Skeletal muscle tissue (tissue), 3 donors: ENCODE measurements at regions not wholly inside any gene's neighbourhood (a gene's known extent, or its start where the extent isn't known, plus 50 kb on each side); places are given as distances from the start of the nearest gene placed in this dataset.
"Not testable (repeated sequence)": the region's sequence is repeated elsewhere in the genome, so short reads cannot be mapped to it uniquely, and the experiment has no call there.

Experiments used
- H3K27ac ChIP-seq: one replicate; pipeline ENCODE4 v1.7.0; 2013; ENCODE audit warnings: mild to moderate bottlenecking, low read depth, low read length, inconsistent platforms
- H3K27me3 ChIP-seq, 3 donors: one replicate each; pipeline ENCODE4 v1.7.0; 2013; ENCODE audit warnings: low read length in 3 of 3; ENCODE audit not compliant: control insufficient read depth in 3 of 3, insufficient read depth in 3 of 3
- H3K36me3 ChIP-seq, 3 donors: one replicate each; pipeline ENCODE4 v1.7.0; 2013; ENCODE audit warnings: low read length in 3 of 3; ENCODE audit not compliant: control insufficient read depth in 3 of 3, insufficient read depth in 3 of 3
- H3K4me1 ChIP-seq, 3 donors: one replicate each; pipeline ENCODE4 v1.7.0; 2013; ENCODE audit warnings: low read length in 3 of 3, mild to moderate bottlenecking in 3 of 3; ENCODE audit not compliant: control insufficient read depth in 3 of 3, insufficient read depth in 3 of 3
- H3K4me3 ChIP-seq, 3 donors: one replicate each; pipeline ENCODE4 v1.7.0; 2013; ENCODE audit warnings: low read length in 3 of 3
- H3K9ac ChIP-seq, 3 donors: one replicate each; pipeline ENCODE4 v1.7.0; 2013; ENCODE audit warnings: low read length in 3 of 3, mild to moderate bottlenecking in 3 of 3, moderate library complexity in 2 of 3, low read depth in 1 of 3
- H3K9me3 ChIP-seq, 3 donors: one replicate each; pipeline ENCODE4 v1.7.0; 2013; ENCODE audit warnings: low read length in 3 of 3; ENCODE audit not compliant: control insufficient read depth in 3 of 3
- donor health status: Osteomylitis.

DNA sequence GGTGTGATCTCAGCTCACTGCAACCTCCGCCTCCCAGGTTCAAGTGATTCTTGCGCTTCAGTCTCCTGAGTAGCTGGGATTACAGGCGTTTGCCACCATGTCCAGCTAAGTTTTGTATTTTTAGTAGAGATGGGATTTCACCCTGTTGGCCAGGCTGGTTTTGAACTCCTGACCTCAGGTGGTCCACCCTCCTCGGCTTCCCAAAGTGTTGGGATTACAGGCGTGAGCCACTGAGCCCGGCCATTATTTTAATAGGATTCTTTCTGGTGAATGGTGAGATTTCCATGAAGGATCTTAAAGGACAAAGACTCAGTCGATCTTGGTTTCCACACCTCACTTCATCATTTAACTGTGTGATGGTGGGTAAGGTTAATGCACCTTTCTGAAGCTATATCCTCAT is 183.8 kb upstream of the ZNF217 start:
- not testable (repeated sequence) for H3K9me3 ChIP-seq, H3K4me3 ChIP-seq, H3K9ac ChIP-seq, H3K4me1 ChIP-seq, H3K36me3 ChIP-seq, H3K27me3 ChIP-seq, H3K27ac ChIP-seq

DNA sequence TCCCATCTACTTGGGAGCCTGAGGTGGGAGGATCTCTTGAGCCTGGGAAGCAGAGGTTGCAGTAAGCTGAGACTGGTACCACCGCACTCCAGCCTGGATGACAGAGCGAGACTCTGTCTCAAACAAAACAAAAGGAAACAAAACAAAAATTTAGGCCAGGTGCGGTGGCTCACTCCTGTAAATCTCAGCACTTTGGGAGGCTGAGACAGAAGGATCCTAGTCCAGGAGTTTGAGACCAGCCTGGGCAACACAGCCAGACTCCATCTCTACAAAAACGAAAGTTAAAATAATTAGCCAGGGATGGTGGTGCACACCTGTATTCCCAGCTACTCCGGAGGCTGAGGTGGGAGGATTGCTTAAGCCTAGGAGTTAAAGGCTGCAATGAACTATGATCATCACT is 183.2 kb upstream of the ZNF217 start:
- H3K27me3 ChIP-seq, result no peaks in the 10 kb centered on the region
- no peak overlapping the region for H3K4me3 ChIP-seq
- H3K9ac ChIP-seq, result no peak overlapping the region
- H3K36me3 ChIP-seq, result no peaks in the 10 kb centered on the region
- H3K4me1 ChIP-seq, result peaks cover 0 to 7% (median 5%) of the 10 kb centered on the region in 3 donors
- H3K9me3 ChIP-seq, result no peaks in the 10 kb centered on the region
- no peak overlapping the region for H3K27ac ChIP-seq

DNA sequence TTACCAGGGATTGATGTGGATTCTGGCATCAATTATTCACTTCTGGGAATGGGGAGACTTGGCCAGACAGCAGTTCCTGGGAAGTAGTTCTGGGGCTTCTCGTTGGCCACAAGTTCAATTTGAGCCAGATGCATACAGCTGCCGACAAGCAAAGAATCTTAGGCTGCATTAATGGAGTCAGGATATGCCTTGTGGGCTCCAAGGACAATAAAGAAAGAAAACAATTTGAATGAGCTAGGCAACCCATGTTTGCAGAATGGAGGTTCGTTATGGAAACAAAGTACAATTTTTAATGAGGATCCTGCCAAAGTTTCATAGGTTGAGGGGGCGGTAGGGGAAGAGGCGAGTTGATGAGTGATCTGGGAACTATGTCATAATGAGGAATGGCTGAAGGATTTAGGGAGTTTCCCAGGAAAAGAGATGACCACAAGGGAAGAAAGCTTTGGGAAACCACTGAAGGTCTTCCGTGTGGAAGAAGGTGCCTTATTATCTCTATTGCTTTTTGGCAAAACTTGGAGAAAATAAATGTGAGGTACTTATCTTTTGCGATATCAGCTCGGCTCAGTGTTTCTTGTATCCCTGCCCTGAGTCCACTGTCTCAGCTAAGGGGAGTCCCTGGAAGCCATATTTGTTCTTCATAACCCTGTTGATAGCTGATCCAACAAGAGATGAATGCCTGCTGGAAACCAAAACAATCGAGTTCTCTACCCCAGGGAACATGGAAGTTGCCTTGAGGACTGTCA is 181.0 kb upstream of the ZNF217 start:
- no peaks in the 10 kb centered on the region for H3K36me3 ChIP-seq
- peak overlapping the region; percentile 60 for H3K27ac ChIP-seq
- no peak overlapping the region for H3K9ac ChIP-seq
- no peaks in the 10 kb centered on the region for H3K27me3 ChIP-seq
- H3K4me3 ChIP-seq, result peak overlapping the region in 1 of 3 donors; percentile 5
- no peaks in the 10 kb centered on the region for H3K9me3 ChIP-seq
- H3K4me1 ChIP-seq, result peaks cover 0 to 7% (median 5%) of the 10 kb centered on the region in 3 donors

DNA sequence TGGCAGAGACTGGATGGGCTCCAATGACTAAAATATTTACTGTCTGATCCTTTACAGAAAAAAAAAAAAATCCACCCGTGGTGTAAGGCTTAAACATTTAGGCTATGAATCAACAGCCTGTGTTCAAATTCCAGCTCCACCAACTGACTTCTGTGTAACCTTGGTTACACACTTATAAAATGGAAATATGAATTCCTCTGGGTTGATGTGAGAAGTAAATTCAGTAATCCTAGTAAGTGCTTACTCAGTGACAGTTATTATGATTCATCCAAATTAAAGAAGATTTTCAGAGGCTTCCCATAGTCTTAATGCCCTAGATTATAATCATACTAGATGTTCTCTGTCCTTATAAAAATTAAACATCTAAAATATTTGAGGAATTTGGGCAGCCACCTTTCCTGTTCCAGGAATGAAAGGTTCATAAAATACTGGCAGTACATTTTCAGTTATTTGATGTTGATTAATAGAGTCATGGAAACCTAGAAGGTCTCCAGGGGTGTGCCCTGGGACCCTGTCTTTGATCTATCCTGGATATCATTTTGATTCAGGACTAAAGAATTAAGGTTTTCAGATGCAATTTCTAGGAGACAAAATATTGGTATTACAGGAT is 180.3 kb upstream of the ZNF217 start:
- Histone ChIP-seq H3K27ac (peak overlapping the region; percentile 60), H3K4me3 (no peak overlapping the region), H3K36me3 (no peaks in the 10 kb centered on the region), H3K27me3 (no peaks in the 10 kb centered on the region), H3K9me3 (no peaks in the 10 kb centered on the region), H3K9ac (no peak overlapping the region), H3K4me1 (peaks cover 0 to 7% (median 5%) of the 10 kb centered on the region in 3 donors)

DNA sequence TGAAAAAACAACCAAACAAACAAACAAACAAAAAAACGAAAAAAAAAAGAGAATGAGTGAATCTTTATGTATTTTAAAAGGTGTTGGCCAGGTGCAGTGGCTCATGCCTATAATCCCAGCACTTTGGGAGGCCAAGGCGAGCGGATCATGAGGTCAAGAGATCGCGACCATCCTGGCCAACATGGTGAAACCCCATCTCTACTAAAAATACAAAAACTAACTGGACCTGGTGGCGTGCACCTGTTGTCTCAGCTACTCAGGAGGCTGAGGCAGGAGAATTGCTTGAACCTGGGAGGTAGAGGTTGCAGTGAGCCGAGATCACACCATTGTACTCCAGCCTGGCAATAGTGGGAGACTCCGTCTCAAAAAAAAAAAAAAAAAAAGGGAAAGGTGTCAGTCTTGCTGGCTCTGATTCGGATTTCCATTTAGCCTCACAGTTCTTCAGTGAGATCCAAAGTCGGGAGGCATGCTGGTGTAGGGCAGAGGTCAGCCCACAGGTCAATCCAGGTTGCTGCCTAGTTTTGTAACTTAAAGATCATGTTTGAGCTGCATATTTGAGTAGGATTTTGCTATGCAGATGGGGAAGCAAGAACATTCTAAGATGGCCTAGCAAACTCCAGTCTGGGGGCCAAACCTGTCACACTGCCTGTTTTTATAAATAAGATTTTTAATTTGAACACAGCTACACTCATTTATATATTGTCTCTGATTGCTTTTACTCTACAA is 179.6 kb upstream of the ZNF217 start:
- H3K4me1 ChIP-seq, H3K4me3 ChIP-seq, H3K9ac ChIP-seq, H3K36me3 ChIP-seq, H3K9me3 ChIP-seq, H3K27me3 ChIP-seq: not testable (repeated sequence)
- H3K27ac ChIP-seq, result peak overlapping the region; percentile 46

DNA sequence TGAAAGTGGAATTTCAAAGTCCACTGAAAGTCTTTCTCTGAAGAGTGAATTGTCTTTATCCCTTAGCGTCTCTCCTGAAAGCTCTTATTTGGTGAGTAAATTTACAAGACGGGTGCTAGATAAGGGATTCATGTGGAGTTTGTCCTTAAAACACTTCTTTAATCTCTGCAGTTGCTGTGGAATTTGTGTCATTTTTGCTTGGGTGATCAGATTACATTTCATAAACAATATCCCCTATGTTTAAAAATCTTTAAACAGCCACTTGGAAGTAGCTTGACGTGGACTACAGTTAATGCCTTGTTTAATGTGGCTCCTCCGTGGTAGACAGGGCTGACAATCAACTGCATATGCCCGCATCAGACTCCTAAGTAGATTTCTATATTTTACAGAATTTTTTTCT is 175.4 kb upstream of the ZNF217 start:
- no peaks in the 10 kb centered on the region for H3K9me3 ChIP-seq
- H3K27ac ChIP-seq, result no peak overlapping the region
- no peak overlapping the region for H3K9ac ChIP-seq
- no peak overlapping the region for H3K4me3 ChIP-seq
- H3K27me3 ChIP-seq, result no peaks in the 10 kb centered on the region
- H3K4me1 ChIP-seq, result peaks cover 0 to 2% (median 0%) of the 10 kb centered on the region in 3 donors
- no peaks in the 10 kb centered on the region for H3K36me3 ChIP-seq

DNA sequence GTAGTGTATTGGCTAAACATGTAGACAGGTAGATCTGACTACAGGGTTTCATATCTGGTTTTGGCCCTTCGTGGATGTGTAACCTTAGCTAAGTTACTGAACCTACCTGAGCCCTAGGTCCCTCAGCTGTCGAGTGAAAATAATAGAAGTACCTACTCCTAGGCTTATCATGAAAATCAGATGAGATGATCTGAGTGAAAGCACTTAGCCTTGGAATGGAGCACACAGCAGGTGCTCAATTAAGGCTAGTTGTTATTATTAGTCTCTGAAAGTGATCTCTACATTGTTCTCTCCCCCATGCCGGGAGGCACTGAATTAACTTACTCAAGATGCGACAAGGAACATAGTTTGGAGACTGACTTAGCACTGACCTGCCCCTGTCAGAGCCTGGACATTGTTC is 174.7 kb upstream of the ZNF217 start:
- H3K27me3 ChIP-seq, result no peaks in the 10 kb centered on the region
- H3K9me3 ChIP-seq, result no peaks in the 10 kb centered on the region
- no peaks in the 10 kb centered on the region for H3K36me3 ChIP-seq
- no peak overlapping the region for H3K4me3 ChIP-seq
- no peak overlapping the region for H3K9ac ChIP-seq
- H3K4me1 ChIP-seq, result peaks cover 0 to under 1% (median 0%) of the 10 kb centered on the region in 3 donors
- H3K27ac ChIP-seq, result no peak overlapping the region

DNA sequence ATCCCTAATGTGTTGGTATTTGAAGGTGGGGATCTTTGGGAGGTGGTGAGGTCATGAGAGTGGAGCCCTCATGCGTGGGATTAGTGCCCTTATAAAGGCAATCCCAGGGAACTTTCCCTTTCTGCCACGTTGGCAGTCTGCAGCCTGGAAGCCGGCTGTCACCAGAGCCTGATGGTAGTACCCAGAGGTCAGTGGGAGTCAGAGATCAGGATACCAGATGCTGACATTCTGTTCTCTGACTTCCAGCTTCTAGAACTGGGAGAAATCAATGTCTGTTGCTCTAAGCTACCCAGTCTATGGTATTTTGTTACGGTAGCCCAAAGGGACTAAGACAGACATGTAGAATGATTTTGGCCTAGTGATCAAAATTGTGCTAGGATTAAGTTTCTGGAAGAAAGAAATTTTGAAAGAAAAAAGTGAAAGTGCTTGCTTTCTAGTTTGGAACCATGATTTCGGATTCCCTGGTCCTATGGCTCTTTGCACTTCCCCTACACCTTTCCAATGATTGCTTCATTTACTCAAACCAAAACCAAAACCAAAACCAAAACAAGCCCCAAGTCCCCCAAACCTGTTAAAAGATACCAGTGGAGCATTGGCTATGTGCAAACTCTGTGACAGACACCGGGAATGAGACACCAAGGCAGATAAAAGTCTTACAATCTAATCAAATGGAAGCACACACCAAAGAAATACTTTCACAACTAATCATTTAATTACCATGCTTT is 173.7 kb upstream of the ZNF217 start:
- Histone ChIP-seq H3K9me3 (no peaks in the 10 kb centered on the region), H3K27ac (no peak overlapping the region), H3K9ac (no peak overlapping the region), H3K4me1 (no peaks in the 10 kb centered on the region), H3K4me3 (no peak overlapping the region), H3K36me3 (no peaks in the 10 kb centered on the region), H3K27me3 (no peaks in the 10 kb centered on the region)

DNA sequence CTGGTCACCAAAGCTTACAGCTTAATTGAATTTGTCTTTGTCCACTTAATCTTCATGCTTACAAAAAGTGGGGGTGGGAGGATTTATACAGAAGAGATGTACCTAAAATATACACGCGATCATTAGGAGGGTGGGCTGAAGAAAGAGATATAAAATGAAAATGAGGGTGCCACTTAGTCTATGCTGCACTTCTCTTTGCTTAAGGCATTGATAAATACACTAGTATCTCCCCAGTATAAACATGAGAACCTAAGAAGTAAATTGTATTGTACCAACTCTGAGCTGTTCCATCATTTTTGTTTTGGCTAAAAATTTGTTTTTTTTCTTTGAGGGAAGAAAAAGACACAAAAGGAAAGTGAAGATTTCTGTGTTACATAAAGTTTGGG is 170.8 kb upstream of the ZNF217 start:
- H3K27ac ChIP-seq, result no peak overlapping the region
- H3K36me3 ChIP-seq, result no peaks in the 10 kb centered on the region
- H3K9ac ChIP-seq, result no peak overlapping the region
- H3K4me3 ChIP-seq, result no peak overlapping the region
- no peaks in the 10 kb centered on the region for H3K9me3 ChIP-seq
- H3K27me3 ChIP-seq, result no peaks in the 10 kb centered on the region
- H3K4me1 ChIP-seq, result no peaks in the 10 kb centered on the region
